Spinal cord (tissue), 9 donors: ENCODE measurements at regions not wholly inside any gene's neighbourhood (a gene's known extent, or its start where the extent isn't known, plus 50 kb on each side); places are given as distances from the start of the nearest gene placed in this dataset.
"Not testable (repeated sequence)": the region's sequence is repeated elsewhere in the genome, so short reads cannot be mapped to it uniquely, and the experiment has no call there.

Experiments used
- DNase-seq, 6 donors: peaks; one replicate each; pipeline versions ENCODE4 v3.0.0 to v3.0.0-alpha.2; 2013 to 2015; ENCODE audit warnings: low spot score in 6 of 6, low read depth in 4 of 6
- H3K27ac ChIP-seq: one replicate; pipeline ENCODE4 v1.5.1; 2013; ENCODE audit warnings: low read depth, low read length, control low read depth
- H3K27me3 ChIP-seq: one replicate; pipeline ENCODE4 v1.6.1; 2013; ENCODE audit warnings: low read length; ENCODE audit not compliant: control insufficient read depth, insufficient read depth
- H3K36me3 ChIP-seq: one replicate; pipeline ENCODE4 v1.6.1; 2013; ENCODE audit warnings: low read length; ENCODE audit not compliant: control insufficient read depth, insufficient read depth
- H3K4me1 ChIP-seq: one replicate; pipeline ENCODE4 v1.6.1; 2013; ENCODE audit warnings: low read length; ENCODE audit not compliant: control insufficient read depth, insufficient read depth
- H3K4me3 ChIP-seq: one replicate; pipeline ENCODE4 v1.5.1; 2013; ENCODE audit warnings: low read depth, low read length, control low read depth
- H3K9me3 ChIP-seq: one replicate; pipeline ENCODE4 v1.6.1; 2013; ENCODE audit warnings: low read length; ENCODE audit not compliant: control insufficient read depth, insufficient read depth
- WGBS: methylation state at CpG from one replicate; pipeline ENCODE4 v1.1.5; 2013; ENCODE audit warnings: missing lambda C conversion rate; ENCODE audit not compliant: insufficient coverage; 5-methylcytosine and 5-hydroxymethylcytosine counted together
- donor health status: healthy.

DNA sequence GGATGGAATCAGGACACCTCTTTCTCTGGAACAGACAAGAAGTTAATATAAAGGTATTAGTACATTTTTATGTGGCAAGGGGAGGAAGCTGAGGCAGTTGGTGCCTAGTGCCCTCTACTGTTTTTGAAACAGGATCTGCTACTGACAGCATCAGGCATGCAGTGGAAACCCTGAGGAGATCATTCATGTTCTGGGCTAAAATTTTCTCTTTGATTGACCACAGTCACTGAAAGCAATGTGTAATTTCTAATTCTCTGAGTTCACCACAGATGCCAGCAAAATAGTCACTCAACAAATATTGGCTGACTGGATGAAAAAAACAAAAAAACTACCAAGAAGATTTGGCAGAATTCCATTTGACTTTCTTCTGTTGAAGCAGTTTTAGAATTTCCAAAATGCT lies 71.0 kb upstream of the SRRM3 start:
- DNase-seq = peak in 1 of 6 donors; percentile 9
- H3K4me1 ChIP-seq = not testable (repeated sequence)

DNA sequence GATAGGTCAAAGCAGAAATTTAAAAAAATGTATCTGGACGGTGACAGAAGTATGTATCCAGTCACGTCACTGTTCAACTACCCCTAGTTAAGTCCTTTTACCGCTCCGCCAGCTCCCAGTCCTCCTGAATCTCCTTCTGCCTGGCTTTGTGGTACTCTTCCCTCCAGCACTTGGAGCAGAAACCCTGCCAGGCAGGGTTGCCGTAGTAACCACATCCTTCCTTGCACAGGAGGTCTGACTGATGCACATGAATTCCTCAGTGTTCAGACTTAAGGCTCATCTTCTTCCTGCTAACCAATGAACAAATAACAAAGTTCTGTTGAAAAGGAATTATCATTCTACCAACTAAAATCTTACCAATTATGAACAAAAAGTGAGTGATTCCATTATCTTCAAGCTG lies 69.8 kb upstream of the SRRM3 start:
- not testable (repeated sequence) for H3K27me3 ChIP-seq, H3K4me1 ChIP-seq, H3K36me3 ChIP-seq, H3K4me3 ChIP-seq, H3K27ac ChIP-seq, H3K9me3 ChIP-seq
- WGBS = 41% methylated on average over 5 of the region's 5 CpGs
- DNase-seq = peak in 2 of 6 donors; percentile 45 to 73

More for the DNA sequence above, 71.0 kb upstream of the SRRM3 start:
- not testable (repeated sequence) for H3K27ac ChIP-seq, H3K36me3 ChIP-seq, H3K27me3 ChIP-seq, H3K9me3 ChIP-seq, H3K4me3 ChIP-seq

DNA sequence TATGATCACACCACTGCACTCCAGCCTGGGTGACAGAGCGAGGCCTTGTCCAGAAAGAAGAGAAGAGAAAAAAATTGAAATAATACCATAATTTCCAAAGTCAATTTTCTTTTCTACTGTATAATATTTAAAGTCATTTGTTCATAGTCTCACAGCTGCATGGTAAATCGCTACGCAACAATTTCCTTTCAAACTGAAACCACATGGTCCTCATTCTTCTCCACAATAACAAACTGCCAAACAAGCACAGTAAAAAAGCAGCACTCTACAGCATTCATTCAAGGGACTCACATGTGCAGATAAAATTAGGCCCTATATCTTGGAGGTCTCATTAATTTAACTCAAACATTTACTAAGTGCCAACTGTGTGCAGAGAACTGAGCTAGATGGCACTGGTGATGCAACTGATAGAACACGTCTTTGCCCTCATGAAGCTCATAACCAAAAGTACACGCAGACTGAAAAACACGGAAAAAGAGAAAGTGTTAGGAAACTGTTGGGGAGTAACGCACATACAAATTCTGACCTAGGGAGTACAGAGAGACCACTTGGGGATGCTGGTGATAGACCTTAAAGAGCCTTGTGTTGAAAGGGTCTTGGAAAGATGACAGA lies 68.4 kb upstream of the SRRM3 start:
- no peaks in the 10 kb centered on the region for H3K27me3 ChIP-seq
- H3K4me3 ChIP-seq = no peak overlapping the region
- H3K4me1 ChIP-seq = no peaks in the 10 kb centered on the region
- no peak overlapping the region for H3K27ac ChIP-seq
- no peak for DNase-seq
- 98% methylated on average over 3 of the region's 7 CpGs for WGBS
- no peaks in the 10 kb centered on the region for H3K36me3 ChIP-seq
- no peaks in the 10 kb centered on the region for H3K9me3 ChIP-seq

DNA sequence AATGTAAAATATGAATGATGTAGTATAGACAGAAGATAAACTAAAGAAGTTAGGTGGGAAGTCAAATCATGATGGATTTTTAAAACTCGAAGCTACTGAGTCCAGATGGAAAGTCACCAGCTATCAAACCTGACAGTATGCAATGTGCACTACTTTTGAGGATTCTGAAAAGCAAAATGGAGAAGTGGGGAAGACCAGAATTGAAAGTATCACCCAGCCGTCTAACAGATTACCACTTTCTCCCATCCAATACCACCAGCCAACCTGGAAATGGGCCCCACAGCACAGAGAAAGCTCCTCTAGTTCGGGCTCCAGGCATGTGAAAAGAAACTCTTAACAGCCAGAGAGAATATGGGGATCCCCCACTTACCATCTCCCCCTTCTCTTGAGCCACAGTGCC lies 67.9 kb upstream of the SRRM3 start:
- Histone ChIP-seq H3K4me1 (no peaks in the 10 kb centered on the region), H3K27me3 (no peaks in the 10 kb centered on the region), H3K27ac (no peak overlapping the region), H3K9me3 (no peaks in the 10 kb centered on the region), H3K4me3 (no peak overlapping the region), H3K36me3 (no peaks in the 10 kb centered on the region)
- 75% methylated on average over 1 of the region's 3 CpGs for WGBS
- no peak for DNase-seq

DNA sequence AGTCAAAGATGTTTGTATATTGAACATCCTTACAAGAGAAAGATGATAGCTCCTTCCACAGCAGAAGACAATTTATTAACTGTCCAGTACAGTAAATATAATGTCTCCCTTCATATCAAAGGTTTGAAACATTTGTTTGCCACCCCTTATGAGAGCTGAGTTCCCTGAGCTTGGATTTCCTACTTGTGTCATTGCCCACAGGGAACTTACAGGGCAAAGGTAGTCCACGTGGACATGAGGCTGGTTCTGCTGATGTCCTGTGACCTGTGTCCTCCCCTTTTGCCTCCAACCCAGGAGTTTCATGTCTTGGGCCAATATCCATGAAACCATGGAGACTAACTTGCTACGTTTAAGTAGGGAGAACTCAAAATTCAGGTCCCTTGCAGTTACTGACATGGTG lies 66.4 kb upstream of the SRRM3 start:
- not testable (repeated sequence) for H3K27ac ChIP-seq, H3K27me3 ChIP-seq, H3K4me1 ChIP-seq, H3K36me3 ChIP-seq, H3K9me3 ChIP-seq, H3K4me3 ChIP-seq, DNase-seq
- WGBS = 75% methylated on average over 1 of the region's 2 CpGs

DNA sequence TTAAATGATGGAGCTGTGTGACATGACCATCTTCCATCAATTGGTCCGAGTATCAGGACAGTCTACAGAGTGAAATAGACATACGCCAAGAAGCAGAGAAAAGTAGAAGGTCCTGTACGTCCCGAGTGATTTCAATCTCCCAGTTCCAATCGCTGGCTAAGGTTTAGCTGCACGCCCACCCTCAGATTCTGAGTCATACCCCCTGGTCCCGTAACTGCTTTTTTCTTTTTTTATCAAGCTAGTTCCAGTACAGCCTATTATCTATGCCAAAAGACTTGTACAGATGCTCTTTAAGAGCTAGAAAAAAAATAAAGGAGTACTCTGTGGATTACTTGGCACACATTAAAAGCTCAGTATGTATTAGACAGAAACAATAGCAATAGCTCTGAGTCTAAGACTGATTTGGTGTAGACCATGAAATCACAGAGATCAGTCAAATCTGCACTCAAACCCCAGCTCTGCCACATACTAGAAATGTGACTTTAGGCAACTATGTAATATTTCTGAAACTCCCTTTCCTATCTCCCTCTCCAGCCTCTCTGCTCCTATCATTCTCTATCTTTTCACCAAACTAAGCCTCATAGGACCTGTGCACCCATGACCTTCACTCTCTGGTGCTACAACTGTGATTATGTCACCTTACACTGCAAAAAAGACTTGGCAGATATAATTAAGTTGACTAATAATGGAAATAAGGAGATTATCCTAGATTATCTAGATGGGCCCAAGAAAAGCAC lies 63.0 kb upstream of the SRRM3 start:
- H3K27ac ChIP-seq, H3K4me3 ChIP-seq: not testable (repeated sequence)
- 85% methylated on average over 6 of the region's 7 CpGs for WGBS

DNA sequence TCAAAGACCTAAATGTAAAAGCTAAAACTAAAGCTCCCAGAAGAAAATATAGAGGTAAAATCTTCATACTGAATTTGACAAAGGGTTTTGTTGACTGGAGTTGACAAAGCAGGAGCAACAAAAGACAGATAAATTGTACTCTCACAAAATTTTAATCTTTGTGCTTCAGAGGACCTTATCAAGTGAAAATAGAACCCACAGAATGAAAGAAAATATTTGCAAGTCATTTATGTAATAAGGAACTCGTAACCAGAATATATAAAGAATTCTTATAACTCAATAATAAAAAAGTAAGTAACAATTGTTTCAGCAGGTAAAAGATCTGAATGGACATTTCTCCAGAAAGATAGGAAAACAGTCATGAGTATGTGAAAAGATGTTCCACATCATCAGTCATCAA lies 62.0 kb upstream of the SRRM3 start:
- Histone ChIP-seq H3K4me3 (no peak overlapping the region), H3K27me3 (no peaks in the 10 kb centered on the region), H3K4me1 (no peaks in the 10 kb centered on the region), H3K36me3 (no peaks in the 10 kb centered on the region), H3K9me3 (no peaks in the 10 kb centered on the region), H3K27ac (no peak overlapping the region)
- DNase-seq = no peak
- WGBS = no CpG with 5 or more reads among the region's 1 CpG

More for the DNA sequence above, 63.0 kb upstream of the SRRM3 start:
- not testable (repeated sequence) for H3K27me3 ChIP-seq, H3K36me3 ChIP-seq, DNase-seq, H3K4me1 ChIP-seq, H3K9me3 ChIP-seq

- H3K27ac ChIP-seq, H3K4me1 ChIP-seq, H3K4me3 ChIP-seq, H3K9me3 ChIP-seq, H3K27me3 ChIP-seq, DNase-seq, H3K36me3 ChIP-seq: not testable (repeated sequence)
- WGBS = no CpG with 5 or more reads among the region's 3 CpGs
Observed at GRCh38 chr7:76140259-76140658, 61.4 kb upstream of the SRRM3 start.

DNA sequence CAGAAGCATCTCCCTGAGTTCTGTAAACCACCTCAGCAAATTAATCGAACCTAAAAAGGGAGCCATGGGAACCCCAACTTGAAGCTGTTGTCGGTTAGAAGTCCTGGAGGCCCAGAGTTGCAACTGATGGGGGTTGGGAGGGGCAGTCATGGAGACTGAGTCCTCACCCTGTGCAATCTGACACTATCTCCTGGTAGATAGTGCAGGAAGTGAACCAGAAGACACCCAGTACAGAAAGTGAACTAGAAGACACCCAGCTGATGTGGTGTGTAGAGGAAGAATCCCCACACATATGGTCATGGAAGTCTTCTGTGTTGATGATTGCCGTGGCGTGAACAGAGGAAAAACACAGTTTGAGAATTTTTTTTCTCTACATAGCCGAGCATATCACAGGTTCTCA lies 58.8 kb upstream of the SRRM3 start:
- no peak for DNase-seq
- H3K4me3 ChIP-seq = no peak overlapping the region
- WGBS = no CpG with 5 or more reads among the region's 5 CpGs
- H3K27ac ChIP-seq = no peak overlapping the region
- no peaks in the 10 kb centered on the region for H3K27me3 ChIP-seq
- no peaks in the 10 kb centered on the region for H3K9me3 ChIP-seq
- no peaks in the 10 kb centered on the region for H3K36me3 ChIP-seq
- H3K4me1 ChIP-seq = no peaks in the 10 kb centered on the region

- H3K4me1 ChIP-seq, H3K9me3 ChIP-seq, H3K27ac ChIP-seq, H3K4me3 ChIP-seq, DNase-seq, H3K36me3 ChIP-seq, H3K27me3 ChIP-seq: not testable (repeated sequence)
- 91% methylated on average over 2 of the region's 5 CpGs for WGBS
Observed at GRCh38 chr7:76144664-76145270, 56.9 kb upstream of the SRRM3 start.
